ENCODE measurements at regions not wholly inside any gene's neighbourhood (a gene's known extent, or its start where the extent isn't known, plus 50 kb on each side); places are given as distances from the start of the nearest gene placed in this dataset.

DNA sequence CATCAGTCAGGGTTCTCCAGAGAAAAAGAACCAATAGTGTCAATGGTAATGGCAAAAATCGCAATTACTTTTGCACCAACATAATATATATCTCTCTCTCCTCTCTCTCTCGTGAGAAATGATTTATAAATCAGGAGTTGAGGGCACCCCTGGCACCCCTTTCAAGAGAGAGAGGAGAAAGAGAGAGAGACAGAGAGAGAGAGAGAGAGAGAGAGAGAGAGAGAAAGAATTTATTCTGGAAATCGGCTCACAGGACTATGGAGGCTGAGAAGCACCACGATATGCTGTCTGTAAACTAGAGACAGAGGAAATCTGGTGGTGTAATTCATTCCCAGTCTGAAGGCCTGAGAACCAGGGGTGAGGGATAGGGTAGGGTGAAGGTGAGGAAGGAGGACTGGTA lies 201.9 kb upstream of the MAP3K7 start:
- ATAC-seq (no peak), DNase-seq (no peak)
- intact Hi-C loops (cut with DNase I), result no loop called here
- Histone ChIP-seq H3K27ac (no peak overlapping the region), H3K36me3 (no peaks in the 10 kb centered on the region), H3K27me3 (no peaks in the 10 kb centered on the region), H3K4me3 (no peak overlapping the region), H3K9me3 (no peaks in the 10 kb centered on the region), H3K4me1 (no peaks in the 10 kb centered on the region)
- no peak for TF ChIP-seq POLR2A (IDR thresholded peaks at IDR 0.05)
- TF ChIP-seq, protein P1, sequence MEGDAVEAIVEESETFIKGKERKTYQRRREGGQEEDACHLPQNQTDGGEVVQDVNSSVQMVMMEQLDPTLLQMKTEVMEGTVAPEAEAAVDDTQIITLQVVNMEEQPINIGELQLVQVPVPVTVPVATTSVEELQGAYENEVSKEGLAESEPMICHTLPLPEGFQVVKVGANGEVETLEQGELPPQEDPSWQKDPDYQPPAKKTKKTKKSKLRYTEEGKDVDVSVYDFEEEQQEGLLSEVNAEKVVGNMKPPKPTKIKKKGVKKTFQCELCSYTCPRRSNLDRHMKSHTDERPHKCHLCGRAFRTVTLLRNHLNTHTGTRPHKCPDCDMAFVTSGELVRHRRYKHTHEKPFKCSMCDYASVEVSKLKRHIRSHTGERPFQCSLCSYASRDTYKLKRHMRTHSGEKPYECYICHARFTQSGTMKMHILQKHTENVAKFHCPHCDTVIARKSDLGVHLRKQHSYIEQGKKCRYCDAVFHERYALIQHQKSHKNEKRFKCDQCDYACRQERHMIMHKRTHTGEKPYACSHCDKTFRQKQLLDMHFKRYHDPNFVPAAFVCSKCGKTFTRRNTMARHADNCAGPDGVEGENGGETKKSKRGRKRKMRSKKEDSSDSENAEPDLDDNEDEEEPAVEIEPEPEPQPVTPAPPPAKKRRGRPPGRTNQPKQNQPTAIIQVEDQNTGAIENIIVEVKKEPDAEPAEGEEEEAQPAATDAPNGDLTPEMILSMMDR (IDR thresholded peaks at IDR 0.05), result no peak
- 80 to 89% (median 84%) methylated on average over 4 of the region's 4 CpGs for WGBS, 4 donors

DNA sequence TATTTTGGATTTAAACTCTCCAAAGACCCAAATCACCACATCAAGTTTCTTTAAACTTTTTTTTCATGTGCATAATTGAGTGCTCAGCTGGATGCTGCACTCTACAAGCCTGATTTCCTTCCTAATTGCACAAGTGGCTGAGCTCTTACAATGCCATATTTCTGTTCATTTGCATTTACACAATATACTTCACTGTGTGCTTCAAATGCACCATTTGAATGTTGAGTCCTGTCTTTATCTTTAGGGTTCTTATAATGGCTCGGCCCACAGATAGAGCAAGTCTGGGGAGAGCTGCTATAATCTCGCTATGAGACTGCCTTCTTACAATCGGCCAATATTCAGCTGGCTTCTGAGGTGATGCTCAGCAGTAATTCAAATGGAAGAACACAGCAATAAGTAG lies 200.6 kb upstream of the MAP3K7 start:
- no peaks in the 10 kb centered on the region for H3K9me3 ChIP-seq
- DNase-seq (no peak), ATAC-seq (no peak)
- H3K27me3 ChIP-seq, result no peaks in the 10 kb centered on the region
- H3K36me3 ChIP-seq, result no peaks in the 10 kb centered on the region
- H3K4me1 ChIP-seq, result no peaks in the 10 kb centered on the region
- no peak for TF ChIP-seq POLR2A (IDR thresholded peaks at IDR 0.05)
- TF ChIP-seq, protein P1 (IDR thresholded peaks at IDR 0.05), result no peak
- intact Hi-C loops (cut with DNase I), result no loop called here
- no peak overlapping the region for H3K4me3 ChIP-seq
- 57 to 66% (median 59%) methylated on average over 3 of the region's 3 CpGs for WGBS, 4 donors
- no peak overlapping the region for H3K27ac ChIP-seq

GRCh38 chr6:90780778-90781177 lies 193.9 kb upstream of the MAP3K7 start:
- 94 to 96% (median 95%) methylated on average over 3 of the region's 3 CpGs for WGBS, 4 donors
- DNase-seq, result no peak
- no peaks in the 10 kb centered on the region for H3K9me3 ChIP-seq

GRCh38 chr6:90780141-90780540 lies 193.3 kb upstream of the MAP3K7 start:
- TF ChIP-seq, protein P1 (IDR thresholded peaks at IDR 0.05), result no peak
- TF ChIP-seq POLR2A (IDR thresholded peaks at IDR 0.05), result no peak
- Histone ChIP-seq H3K4me1 (no peaks in the 10 kb centered on the region), H3K27me3 (no peaks in the 10 kb centered on the region), H3K27ac (no peak overlapping the region), H3K36me3 (no peaks in the 10 kb centered on the region), H3K9me3 (no peaks in the 10 kb centered on the region), H3K4me3 (no peak overlapping the region)
- DNase-seq (no peak), ATAC-seq (no peak)
- WGBS, 4 donors, result 79 to 91% (median 83%) methylated on average over 1 of the region's 1 CpG
- intact Hi-C loops (cut with DNase I), result no loop called here

More at GRCh38 chr6:90780778-90781177, 193.9 kb upstream of the MAP3K7 start:
- TF ChIP-seq POLR2A (IDR thresholded peaks at IDR 0.05), result no peak
- TF ChIP-seq, protein P1 (IDR thresholded peaks at IDR 0.05), result no peak
- no peaks in the 10 kb centered on the region for H3K36me3 ChIP-seq
- H3K4me1 ChIP-seq, result no peaks in the 10 kb centered on the region
- H3K27me3 ChIP-seq, result no peaks in the 10 kb centered on the region
- ATAC-seq, result no peak
- H3K27ac ChIP-seq, result no peak overlapping the region
- intact Hi-C loops (cut with DNase I), result no loop called here
- H3K4me3 ChIP-seq, result no peak overlapping the region
